WI38 (cell line): ENCODE measurements at regions not wholly inside any gene's neighbourhood (a gene's known extent, or its start where the extent isn't known, plus 50 kb on each side); places are given as distances from the start of the nearest gene placed in this dataset.
"Not testable (repeated sequence)": the region's sequence is repeated elsewhere in the genome, so short reads cannot be mapped to it uniquely, and the experiment has no call there.

Experiments
- H3K4me3 ChIP-seq: 2 replicates; pipeline ENCODE4 v1.5.1; 2011; ENCODE audit warnings: low read depth, mild to moderate bottlenecking, control low read depth, low read length
- TF ChIP-seq, protein P1 (sequence below): IDR thresholded peaks from 2 replicates; pipeline ENCODE4 v1.5.1; 2012; ENCODE audit warnings: low read depth, mild to moderate bottlenecking, control low read depth, low read length

DNA sequence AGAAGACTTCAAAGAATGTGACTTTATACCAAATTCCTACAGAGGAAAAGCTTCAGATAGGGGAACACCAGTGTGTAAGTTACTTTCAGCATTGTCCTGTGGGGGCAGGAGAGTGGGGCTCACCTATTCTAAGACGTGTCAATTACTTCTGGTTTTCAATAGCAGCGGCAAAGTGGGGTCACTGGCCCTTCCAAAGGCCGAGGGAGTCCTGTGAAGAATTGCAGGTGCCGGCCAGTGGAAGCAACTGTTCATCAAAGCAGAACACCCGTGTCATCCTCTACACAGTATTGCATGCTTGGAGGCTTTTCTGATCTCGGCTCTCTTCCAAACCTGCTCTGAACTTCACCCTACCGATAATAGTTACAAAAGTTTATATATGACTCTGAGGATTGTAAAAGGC lies 1176.5 kb upstream of the TMEFF2 start:
- no peak overlapping the region for H3K4me3 ChIP-seq
- TF ChIP-seq, protein P1, sequence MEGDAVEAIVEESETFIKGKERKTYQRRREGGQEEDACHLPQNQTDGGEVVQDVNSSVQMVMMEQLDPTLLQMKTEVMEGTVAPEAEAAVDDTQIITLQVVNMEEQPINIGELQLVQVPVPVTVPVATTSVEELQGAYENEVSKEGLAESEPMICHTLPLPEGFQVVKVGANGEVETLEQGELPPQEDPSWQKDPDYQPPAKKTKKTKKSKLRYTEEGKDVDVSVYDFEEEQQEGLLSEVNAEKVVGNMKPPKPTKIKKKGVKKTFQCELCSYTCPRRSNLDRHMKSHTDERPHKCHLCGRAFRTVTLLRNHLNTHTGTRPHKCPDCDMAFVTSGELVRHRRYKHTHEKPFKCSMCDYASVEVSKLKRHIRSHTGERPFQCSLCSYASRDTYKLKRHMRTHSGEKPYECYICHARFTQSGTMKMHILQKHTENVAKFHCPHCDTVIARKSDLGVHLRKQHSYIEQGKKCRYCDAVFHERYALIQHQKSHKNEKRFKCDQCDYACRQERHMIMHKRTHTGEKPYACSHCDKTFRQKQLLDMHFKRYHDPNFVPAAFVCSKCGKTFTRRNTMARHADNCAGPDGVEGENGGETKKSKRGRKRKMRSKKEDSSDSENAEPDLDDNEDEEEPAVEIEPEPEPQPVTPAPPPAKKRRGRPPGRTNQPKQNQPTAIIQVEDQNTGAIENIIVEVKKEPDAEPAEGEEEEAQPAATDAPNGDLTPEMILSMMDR = no peak

DNA sequence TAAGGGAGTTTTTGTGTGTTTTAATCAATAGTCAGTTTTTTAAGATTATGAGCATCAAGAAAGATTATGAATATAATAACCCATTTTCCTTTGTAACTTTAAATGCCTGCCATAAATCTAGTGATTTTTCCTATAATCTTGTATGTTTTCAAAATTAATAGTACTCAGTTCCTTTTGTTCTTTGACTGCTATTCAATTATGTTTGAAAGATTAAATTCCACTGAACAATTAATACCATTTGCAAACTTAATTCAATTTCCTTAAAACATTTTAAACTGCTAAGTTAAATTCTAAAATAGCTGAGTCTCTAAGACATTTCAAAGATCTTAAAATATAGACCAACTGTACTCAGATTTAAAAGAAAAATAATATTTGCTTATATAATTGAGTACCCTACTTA lies 1173.9 kb upstream of the TMEFF2 start:
- no peak overlapping the region for H3K4me3 ChIP-seq
- TF ChIP-seq, protein P1 = no peak

DNA sequence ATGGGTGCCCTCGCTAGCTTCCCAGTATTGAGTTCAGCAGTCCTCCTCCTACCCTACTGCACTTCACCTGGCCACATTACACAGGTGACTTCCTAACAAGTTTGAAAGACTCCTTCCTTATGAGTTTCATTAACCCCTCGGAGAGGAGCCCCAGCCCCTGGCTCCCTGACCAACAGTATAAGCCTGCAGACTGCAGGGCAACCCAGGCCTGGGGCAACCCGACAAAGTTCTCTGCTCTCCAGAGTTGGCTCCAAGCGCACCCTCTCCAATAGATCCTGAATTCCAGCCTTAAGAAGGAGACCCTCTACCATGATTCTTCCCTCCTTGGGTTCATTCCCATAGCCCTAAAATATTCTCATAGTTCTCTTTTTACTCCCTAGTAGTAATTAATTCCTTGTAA lies 1162.8 kb upstream of the TMEFF2 start:
- no peak overlapping the region for H3K4me3 ChIP-seq
- TF ChIP-seq, protein P1 = no peak

DNA sequence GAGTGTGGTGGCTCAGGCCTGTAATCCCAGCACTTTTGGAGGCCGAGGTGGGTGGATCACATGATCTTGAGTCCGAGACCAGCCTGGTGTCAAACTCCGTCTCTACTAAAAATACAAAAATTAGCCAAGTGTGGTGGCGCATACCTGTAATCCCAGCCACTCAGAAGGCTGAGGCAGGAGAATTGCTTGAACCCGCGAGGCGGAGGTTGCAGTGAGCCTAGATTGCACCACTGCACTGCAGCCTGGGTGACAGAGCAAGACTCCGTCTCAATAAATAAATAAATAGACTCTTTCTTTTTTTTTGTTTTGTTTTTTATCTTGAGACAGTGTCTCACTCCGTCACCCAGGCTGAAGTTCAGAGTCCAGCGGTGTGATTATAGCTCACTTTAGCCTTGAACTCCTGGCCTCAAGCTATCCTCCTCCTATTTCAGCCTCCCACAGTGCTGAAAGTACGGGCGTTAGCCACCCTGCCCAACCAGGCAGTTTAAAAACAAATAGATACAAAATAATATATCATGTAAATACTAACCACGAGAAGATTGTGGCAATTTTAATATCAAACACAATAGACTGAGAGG lies 1158.0 kb upstream of the TMEFF2 start:
- not testable (repeated sequence) for H3K4me3 ChIP-seq

DNA sequence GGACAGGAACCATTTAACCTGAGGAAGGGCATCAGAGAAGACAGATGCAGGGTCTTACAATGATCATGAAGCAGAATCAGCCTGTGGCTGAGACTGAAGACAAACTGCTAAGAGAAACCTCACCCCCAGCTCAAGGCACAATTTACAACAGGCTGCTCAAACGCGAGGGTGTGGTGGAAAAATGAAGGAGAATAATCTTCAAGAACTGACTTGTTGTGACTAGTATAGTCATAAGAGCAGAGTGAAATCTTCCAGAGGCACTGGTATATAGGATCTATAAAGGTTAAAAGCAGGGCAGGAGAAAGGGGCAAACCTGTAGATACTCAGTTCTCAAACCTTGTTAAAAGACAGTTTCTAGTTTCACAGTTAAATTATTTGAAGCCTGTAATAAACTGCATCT lies 1155.8 kb upstream of the TMEFF2 start:
- no peak overlapping the region for H3K4me3 ChIP-seq
- TF ChIP-seq, protein P1 = no peak

DNA sequence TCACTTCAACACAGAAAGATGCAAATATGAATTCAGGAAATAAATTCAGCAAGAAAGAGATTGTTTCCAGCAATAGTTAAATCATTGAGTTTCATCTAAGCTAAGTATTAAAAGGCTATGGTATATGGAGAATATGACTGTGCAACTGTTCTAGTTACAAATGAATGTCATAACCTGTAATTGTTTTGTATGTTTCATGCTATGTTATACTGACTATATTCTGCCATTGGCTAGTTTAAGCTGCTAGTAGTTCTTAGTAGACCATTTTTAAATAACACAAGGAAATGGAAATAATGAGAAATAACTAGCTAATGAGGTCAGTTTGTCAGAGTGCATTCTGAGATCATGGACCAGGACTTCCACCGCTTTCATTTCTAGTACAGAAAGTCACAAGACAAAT lies 1154.9 kb upstream of the TMEFF2 start:
- TF ChIP-seq, protein P1 = no peak
- no peak overlapping the region for H3K4me3 ChIP-seq

DNA sequence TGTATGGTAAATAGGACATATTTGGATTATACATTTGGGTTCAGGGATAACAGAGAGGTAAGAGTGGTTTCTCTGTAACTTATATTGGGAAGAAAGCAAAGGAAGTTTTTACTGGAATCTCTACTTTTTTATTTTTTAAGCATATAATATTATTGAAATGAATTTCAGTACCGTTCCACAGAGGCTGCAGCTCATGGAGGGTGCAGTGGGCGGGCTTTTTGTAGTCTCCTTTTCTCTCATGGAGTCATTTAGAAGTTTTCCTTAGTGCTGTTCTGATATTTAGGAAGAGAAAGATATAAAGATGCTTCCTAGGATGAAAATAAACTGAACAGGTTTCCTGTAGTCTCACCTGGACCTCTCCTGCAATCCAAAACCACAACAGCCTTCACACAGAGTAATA lies 1153.3 kb upstream of the TMEFF2 start:
- TF ChIP-seq, protein P1 = no peak
- H3K4me3 ChIP-seq = peak overlapping the region; percentile 37

DNA sequence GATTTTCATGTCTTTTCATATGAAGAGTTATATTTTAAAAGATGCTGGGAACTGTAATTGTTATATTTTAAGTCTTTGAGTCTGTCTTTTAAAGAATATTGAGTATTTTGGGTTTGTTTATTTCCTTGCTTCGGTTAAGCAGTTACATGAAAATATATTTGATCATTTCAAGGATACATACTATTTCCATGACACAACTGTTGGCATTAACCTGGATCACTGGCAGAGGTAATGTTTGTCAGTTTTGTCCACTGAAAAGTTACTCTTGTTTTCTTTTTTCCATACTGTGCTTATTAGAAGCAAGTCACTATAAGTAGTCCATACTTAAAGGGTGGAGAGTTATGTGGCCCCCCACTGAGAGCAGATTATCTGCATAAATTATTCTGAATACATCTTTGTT lies 1142.0 kb upstream of the TMEFF2 start:
- TF ChIP-seq, protein P1 = no peak

More for the DNA sequence above, 1142.0 kb upstream of the TMEFF2 start:
- H3K4me3 ChIP-seq = no peak overlapping the region
